Colonic mucosa (tissue), 4 donors: ENCODE measurements at regions not wholly inside any gene's neighbourhood (a gene's known extent, or its start where the extent isn't known, plus 50 kb on each side); places are given as distances from the start of the nearest gene placed in this dataset.

Source experiments
- DNase-seq: peaks from one replicate; pipeline ENCODE4 v3.0.0-alpha.2; 2020
- H3K27ac ChIP-seq: fragments of 200-600 bp; one replicate; pipeline ENCODE4 v1.8.0; 2021
- H3K27me3 ChIP-seq: fragments of 200-600 bp; one replicate; pipeline ENCODE4 v1.8.0; 2021
- H3K36me3 ChIP-seq: fragments of 200-600 bp; one replicate; pipeline ENCODE4 v1.8.0; 2021
- H3K4me1 ChIP-seq: fragments of 200-600 bp; one replicate; pipeline ENCODE4 v1.8.0; 2021; ENCODE audit warnings: mild to moderate bottlenecking
- H3K4me3 ChIP-seq: fragments of 200-600 bp; one replicate; pipeline ENCODE4 v1.8.0; 2021
- H3K9ac ChIP-seq, 2 donors: one replicate each; pipeline ENCODE4 v1.7.0; 2013; ENCODE audit warnings: control low read depth in 2 of 2, low read depth in 2 of 2, low read length in 2 of 2
- H3K9me3 ChIP-seq: fragments of 200-600 bp; one replicate; pipeline ENCODE4 v1.8.0; 2021
- CTCF ChIP-seq: fragments of 200-600 bp; IDR thresholded peaks from one replicate; pipeline ENCODE4 v1.8.0; 2022; ENCODE audit warnings: antibody characterized with exemption, mild to moderate bottlenecking
- intact Hi-C: fragments of 100-400 bp; cut with DNase I; formaldehyde crosslinking; loops from one replicate; pipeline ENCODE4 v1.14.1; 2022
- donor health status: healthy.
- donor health status: DM: no; HTN: no; CAD: no.
- donor health status: DM: no; HTN: no; CAD: no.

- intact Hi-C loops = no loop called here
- no peak for DNase-seq
- H3K4me3 ChIP-seq = no peak overlapping the region
- no peak for TF ChIP-seq CTCF
- no peaks in the 10 kb centered on the region for H3K4me1 ChIP-seq
- H3K9me3 ChIP-seq = no peaks in the 10 kb centered on the region
- H3K36me3 ChIP-seq = no peaks in the 10 kb centered on the region
- H3K27ac ChIP-seq = no peak overlapping the region
- no peaks in the 10 kb centered on the region for H3K27me3 ChIP-seq
- H3K9ac ChIP-seq = no peak overlapping the region
Observed at GRCh38 chr9:95640336-95640735, 123.6 kb upstream of the PTCH1 start.

GRCh38 chr9:95635986-95636671 lies 119.4 kb upstream of the PTCH1 start:
- no peaks in the 10 kb centered on the region for H3K27me3 ChIP-seq
- no peaks in the 10 kb centered on the region for H3K36me3 ChIP-seq
- H3K4me1 ChIP-seq = no peaks in the 10 kb centered on the region
- H3K4me3 ChIP-seq = no peak overlapping the region
- DNase-seq = no peak
- H3K9ac ChIP-seq = no peak overlapping the region
- intact Hi-C loops = no loop called here
- no peak for TF ChIP-seq CTCF
- H3K9me3 ChIP-seq = no peaks in the 10 kb centered on the region
- no peak overlapping the region for H3K27ac ChIP-seq

- no peak overlapping the region for H3K4me3 ChIP-seq
- no peaks in the 10 kb centered on the region for H3K4me1 ChIP-seq
- no peak overlapping the region for H3K9ac ChIP-seq
- intact Hi-C loops = no loop called here
- TF ChIP-seq CTCF = no peak
- H3K9me3 ChIP-seq = no peaks in the 10 kb centered on the region
- H3K27ac ChIP-seq = no peak overlapping the region
- no peak for DNase-seq
- H3K27me3 ChIP-seq = no peaks in the 10 kb centered on the region
- no peaks in the 10 kb centered on the region for H3K36me3 ChIP-seq
Observed at GRCh38 chr9:95634536-95634935, 117.8 kb upstream of the PTCH1 start.

GRCh38 chr9:95634114-95634513 lies 117.3 kb upstream of the PTCH1 start:
- Histone ChIP-seq H3K4me1 (no peaks in the 10 kb centered on the region), H3K9ac (no peak overlapping the region), H3K9me3 (no peaks in the 10 kb centered on the region), H3K27me3 (no peaks in the 10 kb centered on the region), H3K27ac (no peak overlapping the region), H3K4me3 (no peak overlapping the region), H3K36me3 (no peaks in the 10 kb centered on the region)
- intact Hi-C loops = no loop called here
- no peak for DNase-seq
- no peak for TF ChIP-seq CTCF

- no peak overlapping the region for H3K4me3 ChIP-seq
- DNase-seq = no peak
- intact Hi-C loops = no loop called here
- no peak overlapping the region for H3K9ac ChIP-seq
- no peak overlapping the region for H3K27ac ChIP-seq
- no peaks in the 10 kb centered on the region for H3K27me3 ChIP-seq
- no peaks in the 10 kb centered on the region for H3K9me3 ChIP-seq
- no peak for TF ChIP-seq CTCF
- H3K4me1 ChIP-seq = no peaks in the 10 kb centered on the region
- no peaks in the 10 kb centered on the region for H3K36me3 ChIP-seq
Observed at GRCh38 chr9:95629585-95629984, 112.8 kb upstream of the PTCH1 start.
